GM23338 (cell line): ENCODE measurements at regions not wholly inside any gene's neighbourhood (a gene's known extent, or its start where the extent isn't known, plus 50 kb on each side); places are given as distances from the start of the nearest gene placed in this dataset.

Experiments used
- ATAC-seq: fragments of 200-7000 bp; cut with Tn5 transposase; 3 replicates; pipeline ENCODE4 v1.9.1; 2020
- DNase-seq: peaks from one replicate; pipeline ENCODE4 v3.0.0-alpha.2; 2015; ENCODE audit warnings: low spot score
- H2AFZ ChIP-seq: fragments of 200-600 bp; sonication (generic); 2 replicates; pipeline ENCODE4 v1.8.0; 2016; ENCODE audit warnings: antibody characterized with exemption, mild to moderate bottlenecking, moderate library complexity
- H3F3A ChIP-seq: fragments of 200-600 bp; sonication (generic); replicated peaks from 2 replicates; pipeline ENCODE4 v1.8.0; 2017; ENCODE audit warnings: antibody characterized with exemption, mixed run types, low read depth
- H3K27ac ChIP-seq: fragments of 200-600 bp; sonication (generic); 2 replicates; pipeline ENCODE4 v1.6.1; 2016; ENCODE audit warnings: low read depth
- H3K27me3 ChIP-seq: fragments of 200-600 bp; sonication (generic); 2 replicates; pipeline ENCODE4 v1.8.0; 2016; ENCODE audit warnings: mild to moderate bottlenecking, mixed run types, moderate library complexity; ENCODE audit not compliant: insufficient read depth
- H3K36me3 ChIP-seq: fragments of 200-600 bp; sonication (generic); 2 replicates; pipeline ENCODE4 v1.8.0; 2016; ENCODE audit warnings: mild to moderate bottlenecking; ENCODE audit not compliant: insufficient read depth
- H3K4me1 ChIP-seq: fragments of 200-600 bp; sonication (generic); 2 replicates; pipeline ENCODE4 v1.8.0; 2016; ENCODE audit warnings: mild to moderate bottlenecking, moderate library complexity; ENCODE audit not compliant: insufficient read depth
- H3K4me2 ChIP-seq: fragments of 200-600 bp; sonication (generic); 2 replicates; pipeline ENCODE4 v1.7.1; 2017; ENCODE audit warnings: mixed run types
- H3K4me3 ChIP-seq: fragments of 200-600 bp; sonication (generic); 2 replicates; pipeline ENCODE4 v1.6.1; 2016; ENCODE audit warnings: mixed run types
- H3K79me2 ChIP-seq: fragments of 200-600 bp; sonication (generic); replicated peaks from 2 replicates; pipeline ENCODE4 v1.8.0; 2017; ENCODE audit warnings: mild to moderate bottlenecking; ENCODE audit not compliant: insufficient read depth
- H3K9me2 ChIP-seq: fragments of 200-600 bp; sonication (generic); 2 replicates; pipeline ENCODE4 v1.8.0; 2017; ENCODE audit not compliant: insufficient read depth
- H4K20me1 ChIP-seq: fragments of 200-600 bp; sonication (generic); replicated peaks from 2 replicates; pipeline ENCODE4 v1.8.0; 2017; ENCODE audit warnings: mild to moderate bottlenecking; ENCODE audit not compliant: insufficient read depth
- H3K27ac Mint-ChIP-seq: 2 replicates; pipeline ENCODE4 v1.8.0; 2020; ENCODE audit warnings: inconsistent platforms, mild to moderate bottlenecking, moderate library complexity, mixed read lengths
- H3K27me3 Mint-ChIP-seq: 3 replicates; pipeline ENCODE4 v1.8.0; 2022; ENCODE audit warnings: low read depth, mild to moderate bottlenecking, moderate library complexity, mixed read lengths, inconsistent platforms; ENCODE audit not compliant: insufficient read depth, poor library complexity
- H3K36me3 Mint-ChIP-seq: 3 replicates; pipeline ENCODE4 v1.8.0; 2021; ENCODE audit warnings: low read depth, mild to moderate bottlenecking, inconsistent platforms, moderate library complexity, mixed read lengths
- H3K4me1 Mint-ChIP-seq: 3 replicates; pipeline ENCODE4 v1.8.0; 2020; ENCODE audit warnings: mild to moderate bottlenecking, inconsistent platforms, mixed read lengths
- H3K4me3 Mint-ChIP-seq: 3 replicates; pipeline ENCODE4 v1.8.0; 2021; ENCODE audit warnings: moderate library complexity, mild to moderate bottlenecking, inconsistent platforms, mixed read lengths
- H3K9me3 Mint-ChIP-seq: 3 replicates; pipeline ENCODE4 v1.8.0; 2020; ENCODE audit warnings: moderate library complexity, mild to moderate bottlenecking, inconsistent platforms, mixed read lengths
- CREB1 ChIP-seq: fragments of 250-450 bp; sonication (Bioruptor Pico); IDR thresholded peaks from 2 replicates; pipeline ENCODE4 v1.5.0; 2020; ENCODE audit warnings: low read depth, mild to moderate bottlenecking, moderate library complexity
- CTCF ChIP-seq, 2 experiments: fragments of 200-600 bp in 1 of 2; sonication (generic) in 1 of 2; conservative IDR thresholded peaks; 2 replicates each; pipeline versions ENCODE4 v1.5.1 to v1.6.1; 2016 to 2017; ENCODE audit warnings: antibody characterized with exemption in 2 of 2, low read depth in 2 of 2, mild to moderate bottlenecking in 2 of 2, moderate library complexity in 1 of 2
- ETS1 ChIP-seq: IDR thresholded peaks from 2 replicates; pipeline ENCODE4 v1.6.1; 2016; ENCODE audit warnings: antibody characterized with exemption
- EZH2 ChIP-seq: fragments of 200-600 bp; sonication (generic); IDR thresholded peaks from one replicate; pipeline ENCODE4 v1.8.0; 2017; ENCODE audit warnings: antibody characterized with exemption, mild to moderate bottlenecking, low read depth; ENCODE audit not compliant: unreplicated experiment
- EZH2phosphoT487 ChIP-seq: fragments of 200-600 bp; sonication (generic); IDR thresholded peaks from one replicate; pipeline ENCODE4 v1.8.1; 2018; ENCODE audit warnings: antibody characterized with exemption; ENCODE audit not compliant: unreplicated experiment
- JUNB ChIP-seq: IDR thresholded peaks from one replicate; pipeline ENCODE4 v1.6.1; 2016; ENCODE audit warnings: antibody characterized with exemption; ENCODE audit not compliant: unreplicated experiment
- NANOG ChIP-seq: IDR thresholded peaks from 2 replicates; pipeline ENCODE4 v1.6.1; 2016; ENCODE audit warnings: antibody characterized with exemption, borderline replicate concordance
- POLR2AphosphoS5 ChIP-seq: IDR thresholded peaks from 2 replicates; pipeline ENCODE4 v1.6.1; 2016; ENCODE audit warnings: antibody characterized with exemption, low read depth
- REST ChIP-seq: IDR thresholded peaks from one replicate; pipeline ENCODE4 v1.6.1; 2018; ENCODE audit warnings: antibody characterized with exemption; ENCODE audit not compliant: unreplicated experiment
- STAT1 ChIP-seq: IDR thresholded peaks from one replicate; pipeline ENCODE4 v1.6.1; 2016; ENCODE audit warnings: antibody characterized with exemption; ENCODE audit not compliant: unreplicated experiment
- ZNF114 ChIP-seq: fragments of 250-450 bp; sonication (Bioruptor Pico); IDR thresholded peaks from 2 replicates; pipeline ENCODE4 v1.5.0; 2020; ENCODE audit warnings: mild to moderate bottlenecking, moderate library complexity
- ZNF331 ChIP-seq: fragments of 250-450 bp; sonication (Bioruptor Pico); IDR thresholded peaks from 2 replicates; pipeline ENCODE4 v1.5.0; 2020; ENCODE audit warnings: low read depth, mild to moderate bottlenecking, moderate library complexity
- ZNF462 ChIP-seq: fragments of 250-450 bp; sonication (Bioruptor Pico); IDR thresholded peaks from 2 replicates; pipeline ENCODE4 v1.5.0; 2020; ENCODE audit warnings: mild to moderate bottlenecking, moderate library complexity

GRCh38 chr2:192443831-192444230, 249.1 kb upstream of the TMEFF2 start:
- Histone ChIP-seq H3K27ac (no peak overlapping the region), H3F3A (no peaks in the 10 kb centered on the region), H3K4me2 (no peak overlapping the region), H3K36me3 (no peaks in the 10 kb centered on the region), H3K79me2 (no peaks in the 10 kb centered on the region), H2AFZ (no peak overlapping the region), H3K27me3 (no peaks in the 10 kb centered on the region), H3K4me3 (no peak overlapping the region), H3K9me2 (no peaks in the 10 kb centered on the region), H3K4me1 (no peaks in the 10 kb centered on the region), H4K20me1 (no peaks in the 10 kb centered on the region)
- no peak for ATAC-seq
- Mint-ChIP-seq H3K36me3 (no peaks in the 10 kb centered on the region), H3K27ac (no peak overlapping the region), H3K4me1 (peaks cover 2% of the 10 kb centered on the region; the same call in 1 of the 3 replicates), H3K4me3 (no peak overlapping the region), H3K27me3 (no peaks in the 10 kb centered on the region), H3K9me3 (no peaks in the 10 kb centered on the region)
- TF ChIP-seq EZH2phosphoT487 (no peak), ZNF462 (CRISPR knock-in tag) (no peak), ZNF331 (CRISPR knock-in tag) (no peak), REST (no peak), EZH2 (no peak), STAT1 (no peak), ETS1 (no peak), POLR2AphosphoS5 (no peak), CREB1 (CRISPR knock-in tag) (no peak), JUNB (no peak), NANOG (no peak), ZNF114 (CRISPR knock-in tag) (no peak), CTCF (conservative IDR thresholded peaks at IDR 0.05; ENCODE audit: low read depth in 2 of 2) (no peak)
- DNase-seq = no peak
